AG09319 (cell line): ENCODE measurements at regions not wholly inside any gene's neighbourhood (a gene's known extent, or its start where the extent isn't known, plus 50 kb on each side); places are given as distances from the start of the nearest gene placed in this dataset.

ENCODE experiments used
- DNase-seq: peaks from one replicate; pipeline ENCODE4 v3.0.0-alpha.2; 2010; ENCODE audit warnings: low read depth; ENCODE audit errors: extremely low read depth
- TF ChIP-seq, protein P1 (sequence below): IDR thresholded peaks from 2 replicates; pipeline ENCODE4 v1.5.1; 2011; ENCODE audit warnings: low read depth, mild to moderate bottlenecking, inconsistent platforms, low read length, moderate library complexity

DNA sequence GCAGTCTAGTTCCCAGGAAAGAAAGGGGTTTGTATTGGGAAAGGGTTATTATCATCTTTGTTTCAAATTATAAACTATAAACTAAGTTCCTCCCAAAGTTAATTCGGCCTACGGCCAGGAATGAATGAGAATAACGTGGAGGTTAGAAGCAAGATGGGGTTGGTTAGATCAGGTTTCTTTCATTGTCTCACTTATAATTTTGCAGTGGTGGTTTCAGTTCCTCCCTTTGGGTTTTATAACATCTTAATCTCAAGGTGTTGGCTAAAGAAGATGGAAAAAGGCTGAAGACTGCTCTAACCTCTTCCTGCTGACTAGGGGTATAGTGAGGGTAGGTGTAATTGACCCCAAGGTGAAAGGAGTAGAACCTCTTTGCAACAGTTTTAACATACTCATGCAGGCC lies 1050.7 kb downstream of the OTOL1 start:
- no peak for DNase-seq
- TF ChIP-seq, protein P1, sequence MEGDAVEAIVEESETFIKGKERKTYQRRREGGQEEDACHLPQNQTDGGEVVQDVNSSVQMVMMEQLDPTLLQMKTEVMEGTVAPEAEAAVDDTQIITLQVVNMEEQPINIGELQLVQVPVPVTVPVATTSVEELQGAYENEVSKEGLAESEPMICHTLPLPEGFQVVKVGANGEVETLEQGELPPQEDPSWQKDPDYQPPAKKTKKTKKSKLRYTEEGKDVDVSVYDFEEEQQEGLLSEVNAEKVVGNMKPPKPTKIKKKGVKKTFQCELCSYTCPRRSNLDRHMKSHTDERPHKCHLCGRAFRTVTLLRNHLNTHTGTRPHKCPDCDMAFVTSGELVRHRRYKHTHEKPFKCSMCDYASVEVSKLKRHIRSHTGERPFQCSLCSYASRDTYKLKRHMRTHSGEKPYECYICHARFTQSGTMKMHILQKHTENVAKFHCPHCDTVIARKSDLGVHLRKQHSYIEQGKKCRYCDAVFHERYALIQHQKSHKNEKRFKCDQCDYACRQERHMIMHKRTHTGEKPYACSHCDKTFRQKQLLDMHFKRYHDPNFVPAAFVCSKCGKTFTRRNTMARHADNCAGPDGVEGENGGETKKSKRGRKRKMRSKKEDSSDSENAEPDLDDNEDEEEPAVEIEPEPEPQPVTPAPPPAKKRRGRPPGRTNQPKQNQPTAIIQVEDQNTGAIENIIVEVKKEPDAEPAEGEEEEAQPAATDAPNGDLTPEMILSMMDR, result no peak

- TF ChIP-seq, protein P1, result no peak
- DNase-seq, result no peak
Observed at GRCh38 chr3:162555761-162556160, 1059.2 kb downstream of the OTOL1 start.

DNA sequence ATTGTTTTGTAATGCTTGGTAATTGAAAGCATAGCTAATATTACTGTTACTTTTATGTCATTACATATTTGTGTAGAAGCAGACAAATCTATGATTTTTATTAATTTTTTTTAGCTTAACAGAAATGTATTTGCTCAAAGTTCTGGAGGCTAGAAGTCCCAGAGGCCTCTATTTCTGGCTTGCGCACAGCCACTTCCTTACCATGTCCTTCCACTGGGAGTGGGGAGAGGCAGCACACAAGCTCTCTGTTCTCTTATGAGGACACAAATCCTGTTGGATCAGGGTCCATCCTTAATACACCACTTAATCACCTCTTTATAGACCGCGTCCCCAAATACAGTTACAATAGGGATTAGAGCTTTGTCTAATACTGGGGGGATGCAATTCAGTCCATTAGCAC lies 1061.4 kb downstream of the OTOL1 start:
- no peak for DNase-seq
- TF ChIP-seq, protein P1, result no peak

GRCh38 chr3:162568706-162569105 lies 1072.1 kb downstream of the OTOL1 start:
- TF ChIP-seq, protein P1, result no peak
- no peak for DNase-seq

DNA sequence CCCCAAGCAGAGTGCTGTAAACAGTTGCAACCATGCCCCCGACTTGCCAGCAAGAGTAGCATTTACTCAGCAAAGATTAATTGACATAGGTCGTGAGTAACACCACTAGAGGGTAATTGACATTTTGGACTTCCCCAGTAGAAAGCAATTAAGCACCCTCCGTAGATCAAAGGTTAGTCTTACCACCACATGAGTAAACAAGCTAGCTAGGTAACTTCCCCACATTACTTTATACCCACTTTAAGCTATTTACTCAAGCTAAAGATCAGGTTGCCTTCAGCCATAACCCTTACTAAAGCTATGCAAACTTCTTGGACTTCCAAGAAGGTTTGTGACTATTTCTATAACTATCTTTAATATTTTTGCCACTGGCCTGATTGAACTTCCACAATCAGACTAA lies 1072.7 kb downstream of the OTOL1 start:
- DNase-seq, result no peak
- TF ChIP-seq, protein P1, result no peak

DNA sequence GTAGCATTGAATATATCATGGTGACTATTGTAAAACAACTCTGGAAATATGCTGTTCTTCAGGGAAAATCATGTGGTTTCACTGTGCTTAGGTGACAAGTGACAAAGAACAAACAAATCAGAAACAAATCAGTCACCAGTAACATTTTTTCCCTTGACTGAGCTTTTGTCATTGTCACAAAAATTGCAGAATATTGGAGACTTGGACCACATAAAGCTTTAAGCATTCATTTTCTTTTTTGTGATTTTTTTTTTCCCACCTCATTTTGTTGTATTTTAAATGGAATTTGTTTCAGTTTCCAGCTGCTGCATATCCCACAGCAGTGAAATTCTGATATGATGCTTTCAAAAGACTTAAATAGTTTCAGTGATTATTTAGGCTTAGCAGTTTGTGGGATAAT lies 1088.4 kb downstream of the OTOL1 start:
- DNase-seq, result no peak
- TF ChIP-seq, protein P1, result no peak

DNA sequence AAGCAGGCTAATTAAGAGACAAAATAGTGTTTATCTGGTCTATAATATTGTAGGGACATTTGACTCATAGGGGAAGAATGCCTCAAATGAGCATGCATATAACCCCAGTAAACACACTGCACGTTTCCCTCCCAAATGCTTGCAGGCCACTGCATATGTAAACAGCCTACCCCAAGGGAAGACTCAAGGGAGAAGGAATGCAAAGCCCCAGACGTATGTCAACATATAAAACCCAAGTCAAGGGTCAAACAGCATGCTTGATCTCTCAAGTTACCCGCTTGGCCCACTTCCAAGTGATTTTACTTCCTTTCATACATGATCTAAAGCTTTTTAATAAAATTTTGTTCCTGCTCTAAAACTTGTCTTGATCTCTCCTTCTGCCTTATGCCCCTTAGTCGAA lies 1090.0 kb downstream of the OTOL1 start:
- TF ChIP-seq, protein P1, result no peak
- no peak for DNase-seq
